K562 (cell line): ENCODE measurements at regions not wholly inside any gene's neighbourhood (a gene's known extent, or its start where the extent isn't known, plus 50 kb on each side); places are given as distances from the start of the nearest gene placed in this dataset.

Experiments
- CTCF ChIP-seq, 3 experiments: IDR thresholded peaks in 2 of 3; conservative IDR thresholded peaks in 1 of 3; 2 replicates each; pipeline ENCODE4 v1.5.1; 2011 to 2012; ENCODE audit warnings: low read length in 3 of 3, mild to moderate bottlenecking in 3 of 3, control low read depth in 2 of 3, improper control_type of control experiment in 1 of 3, inconsistent platforms in 1 of 3, low read depth in 1 of 3, mixed read lengths in 1 of 3, moderate library complexity in 1 of 3; ENCODE audit not compliant: insufficient read depth in 2 of 3
- GABPA ChIP-seq: fragments of 200-800 bp; sonication (Bioruptor generic); conservative IDR thresholded peaks from 2 replicates; pipeline ENCODE4 v1.6.1; 2016; ENCODE audit warnings: low read depth, missing genetic modification characterization, missing compliant biosample characterization
- GATA2 ChIP-seq: sonication (generic); formaldehyde crosslinking; IDR thresholded peaks from 2 replicates; pipeline ENCODE4 v1.4.0; 2020; ENCODE audit warnings: mild to moderate bottlenecking, missing genetic modification reagents
- NR3C1 ChIP-seq: sonication (generic); formaldehyde crosslinking; IDR thresholded peaks from 2 replicates; pipeline ENCODE4 v1.8.1; 2022; ENCODE audit warnings: missing genetic modification reagents
- PHF21A ChIP-seq: fragments of 450-650 bp; IDR thresholded peaks from 2 replicates; pipeline ENCODE4 v1.6.1; 2017; ENCODE audit warnings: low read depth, borderline replicate concordance
- PHF8 ChIP-seq: fragments of 200-600 bp; sonication (generic); IDR thresholded peaks from 2 replicates; pipeline ENCODE4 v1.6.1; 2012; ENCODE audit warnings: mixed run types, mild to moderate bottlenecking, inconsistent platforms, low read length, moderate library complexity, borderline replicate concordance
- RAD21 ChIP-seq, 2 experiments: fragments of 250-450 bp in 1 of 2; fragments of 450-650 bp in 1 of 2; sonication (Bioruptor Pico) in 1 of 2; formaldehyde crosslinking in 1 of 2; IDR thresholded peaks in 1 of 2; conservative IDR thresholded peaks in 1 of 2; 2 replicates each; pipeline versions ENCODE4 v1.4.0 to v1.8.0; 2020 to 2022; ENCODE audit warnings: mild to moderate bottlenecking in 2 of 2, moderate library complexity in 1 of 2
- RNF2 ChIP-seq: sonication (generic); IDR thresholded peaks from 2 replicates; pipeline ENCODE4 v1.6.1; 2016
- SMAD3 ChIP-seq: fragments of 450-650 bp; formaldehyde crosslinking; conservative IDR thresholded peaks from 2 replicates; pipeline ENCODE4 v1.4.0; 2020; ENCODE audit warnings: mild to moderate bottlenecking
- SRSF7 ChIP-seq: fragments of 200-400 bp; formaldehyde crosslinking; optimal IDR thresholded peaks from 2 replicates; pipeline ENCODE3; 2017; ENCODE audit warnings: mild to moderate bottlenecking, low read depth, low read length
- WHSC1 ChIP-seq: IDR thresholded peaks from one replicate; pipeline ENCODE4 v1.6.1; 2012; ENCODE audit warnings: low read length, control low read depth, inconsistent platforms
- ZBTB40 ChIP-seq, 2 experiments: fragments of 450-650 bp in 1 of 2; sonication (generic) in 1 of 2; formaldehyde crosslinking in 1 of 2; IDR thresholded peaks; 2 replicates each; pipeline versions ENCODE4 v1.7.1 to v1.9.0; 2016 to 2022; ENCODE audit warnings: inconsistent platforms in 1 of 2, mild to moderate bottlenecking in 1 of 2, missing genetic modification reagents in 1 of 2
- TF ChIP-seq, protein P1 (sequence below): fragments of 250-450 bp; sonication (Bioruptor Pico); IDR thresholded peaks from 2 replicates; pipeline ENCODE4 v1.5.0; 2022; ENCODE audit warnings: mild to moderate bottlenecking

DNA sequence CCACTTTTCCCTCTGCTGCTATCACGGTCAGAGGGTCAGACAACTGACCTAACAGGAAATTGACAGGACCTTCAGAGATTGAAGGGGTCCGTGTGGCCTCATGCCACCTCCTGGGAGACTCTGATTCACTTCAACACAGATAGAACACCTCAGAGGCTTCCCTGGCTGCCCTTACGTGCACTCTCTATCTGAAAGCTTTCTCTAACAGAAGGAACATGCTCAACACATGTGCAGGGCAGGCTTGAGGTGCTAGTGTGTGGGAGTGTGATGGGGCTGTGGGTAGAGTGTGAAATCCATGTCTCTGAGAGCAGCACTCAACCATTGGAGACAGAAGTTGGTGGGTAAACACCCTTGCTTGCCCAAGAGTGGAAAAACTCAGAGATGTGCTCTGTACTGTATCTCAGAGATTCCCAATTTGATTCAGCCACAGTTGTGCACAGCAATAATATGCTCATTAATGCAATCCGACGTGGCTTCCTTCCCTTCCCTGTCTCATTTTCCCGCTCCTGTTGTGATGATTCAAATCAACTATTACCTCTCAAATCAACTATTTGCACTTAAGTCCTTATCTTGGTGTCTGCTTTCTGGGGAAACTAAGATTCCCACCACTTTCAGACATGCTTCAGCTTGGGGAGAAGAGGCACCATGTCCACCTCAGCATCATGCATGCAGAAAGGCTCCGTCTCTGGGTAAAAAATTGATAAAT lies 62.0 kb upstream of the MAGEB2 start:
- TF ChIP-seq PHF8 (no peak), GATA2 (CRISPR knock-in tag) (no peak), WHSC1 (no peak), RAD21 (CRISPR knock-in tag; conservative IDR thresholded peaks at IDR 0.05 in 1 of 2, IDR thresholded peaks at IDR 0.05 in 1 of 2) (no peak), SRSF7 (no peak), SMAD3 (CRISPR knock-in tag) (no peak), NR3C1 (CRISPR knock-in tag) (no peak), GABPA (tag) (no peak), RNF2 (no peak), CTCF (IDR thresholded peaks at IDR 0.05 in 2 of 3, conservative IDR thresholded peaks at IDR 0.05 in 1 of 3; ENCODE audit: insufficient read depth in 2 of 3, low read depth in 1 of 3, low read length in 3 of 3) (no peak), PHF21A (no peak), ZBTB40 (IDR thresholded peaks at IDR 0.05) (no peak), ZBTB40 (CRISPR knock-in tag; IDR thresholded peaks at IDR 0.05) (no peak)
- TF ChIP-seq, protein P1, sequence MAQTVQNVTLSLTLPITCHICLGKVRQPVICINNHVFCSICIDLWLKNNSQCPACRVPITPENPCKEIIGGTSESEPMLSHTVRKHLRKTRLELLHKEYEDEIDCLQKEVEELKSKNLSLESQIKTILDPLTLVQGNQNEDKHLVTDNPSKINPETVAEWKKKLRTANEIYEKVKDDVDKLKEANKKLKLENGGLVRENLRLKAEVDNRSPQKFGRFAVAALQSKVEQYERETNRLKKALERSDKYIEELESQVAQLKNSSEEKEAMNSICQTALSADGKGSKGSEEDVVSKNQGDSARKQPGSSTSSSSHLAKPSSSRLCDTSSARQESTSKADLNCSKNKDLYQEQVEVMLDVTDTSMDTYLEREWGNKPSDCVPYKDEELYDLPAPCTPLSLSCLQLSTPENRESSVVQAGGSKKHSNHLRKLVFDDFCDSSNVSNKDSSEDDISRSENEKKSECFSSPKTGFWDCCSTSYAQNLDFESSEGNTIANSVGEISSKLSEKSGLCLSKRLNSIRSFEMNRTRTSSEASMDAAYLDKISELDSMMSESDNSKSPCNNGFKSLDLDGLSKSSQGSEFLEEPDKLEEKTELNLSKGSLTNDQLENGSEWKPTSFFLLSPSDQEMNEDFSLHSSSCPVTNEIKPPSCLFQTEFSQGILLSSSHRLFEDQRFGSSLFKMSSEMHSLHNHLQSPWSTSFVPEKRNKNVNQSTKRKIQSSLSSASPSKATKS, result no peak
